ENCODE measurements at regions not wholly inside any gene's neighbourhood (a gene's known extent, or its start where the extent isn't known, plus 50 kb on each side); places are given as distances from the start of the nearest gene placed in this dataset.

DNA sequence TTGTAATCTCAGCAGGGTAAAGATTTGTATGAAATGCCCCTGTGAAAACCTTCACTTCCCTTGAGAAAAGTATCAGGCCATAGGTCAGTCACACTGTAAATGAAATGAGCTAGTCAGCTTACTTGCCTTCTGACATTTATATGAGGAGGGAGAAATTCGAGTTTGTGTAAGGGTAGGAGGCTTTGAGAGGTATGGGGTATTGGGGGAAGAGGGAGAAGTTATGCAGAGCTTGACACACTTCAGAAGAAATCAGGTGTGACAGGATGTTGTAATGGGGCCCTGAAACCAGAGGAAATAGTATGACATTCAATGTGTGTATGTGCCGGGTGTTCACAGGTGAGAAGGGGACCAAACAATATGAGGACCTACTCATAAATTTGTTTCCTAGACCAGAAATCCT lies 64.2 kb upstream of the CCN6 start:
- Histone ChIP-seq H3K79me2 (ENCODE audit: insufficient read depth, low read depth) (no peaks in the 10 kb centered on the region), H3K27ac (no peak overlapping the region), H4K20me1 (ENCODE audit: insufficient read depth) (no peaks in the 10 kb centered on the region), H3K36me3 (ENCODE audit: insufficient read depth) (no peaks in the 10 kb centered on the region), H3K4me2 (no peak overlapping the region), H3K9ac (no peak overlapping the region), H3K27me3 (ENCODE audit: insufficient read depth, low read depth) (no peaks in the 10 kb centered on the region), H2AFZ (ENCODE audit: low read depth) (no peak overlapping the region), H3K4me1 (ENCODE audit: low read depth, poor library complexity, severe bottlenecking) (peaks cover 17% of the 10 kb centered on the region), H3K4me3 (IDR thresholded peaks at IDR 0.05; ENCODE audit: insufficient read depth, low read depth, low read length) (no peak overlapping the region)
- TF ChIP-seq, protein P1, sequence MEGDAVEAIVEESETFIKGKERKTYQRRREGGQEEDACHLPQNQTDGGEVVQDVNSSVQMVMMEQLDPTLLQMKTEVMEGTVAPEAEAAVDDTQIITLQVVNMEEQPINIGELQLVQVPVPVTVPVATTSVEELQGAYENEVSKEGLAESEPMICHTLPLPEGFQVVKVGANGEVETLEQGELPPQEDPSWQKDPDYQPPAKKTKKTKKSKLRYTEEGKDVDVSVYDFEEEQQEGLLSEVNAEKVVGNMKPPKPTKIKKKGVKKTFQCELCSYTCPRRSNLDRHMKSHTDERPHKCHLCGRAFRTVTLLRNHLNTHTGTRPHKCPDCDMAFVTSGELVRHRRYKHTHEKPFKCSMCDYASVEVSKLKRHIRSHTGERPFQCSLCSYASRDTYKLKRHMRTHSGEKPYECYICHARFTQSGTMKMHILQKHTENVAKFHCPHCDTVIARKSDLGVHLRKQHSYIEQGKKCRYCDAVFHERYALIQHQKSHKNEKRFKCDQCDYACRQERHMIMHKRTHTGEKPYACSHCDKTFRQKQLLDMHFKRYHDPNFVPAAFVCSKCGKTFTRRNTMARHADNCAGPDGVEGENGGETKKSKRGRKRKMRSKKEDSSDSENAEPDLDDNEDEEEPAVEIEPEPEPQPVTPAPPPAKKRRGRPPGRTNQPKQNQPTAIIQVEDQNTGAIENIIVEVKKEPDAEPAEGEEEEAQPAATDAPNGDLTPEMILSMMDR (conservative IDR thresholded peaks at IDR 0.05; ENCODE audit: low read depth, low read length) = no peak

GRCh38 chr6:111990214-111990613 lies 63.7 kb upstream of the CCN6 start:
- Histone ChIP-seq H2AFZ (ENCODE audit: low read depth) (no peak overlapping the region), H3K4me3 (IDR thresholded peaks at IDR 0.05; ENCODE audit: insufficient read depth, low read depth, low read length) (no peak overlapping the region), H3K79me2 (ENCODE audit: insufficient read depth, low read depth) (no peaks in the 10 kb centered on the region), H3K9ac (no peak overlapping the region), H3K4me1 (ENCODE audit: low read depth, poor library complexity, severe bottlenecking) (peaks cover 17% of the 10 kb centered on the region), H3K36me3 (ENCODE audit: insufficient read depth) (no peaks in the 10 kb centered on the region), H3K4me2 (no peak overlapping the region), H4K20me1 (ENCODE audit: insufficient read depth) (no peaks in the 10 kb centered on the region), H3K27ac (no peak overlapping the region), H3K27me3 (ENCODE audit: insufficient read depth, low read depth) (no peaks in the 10 kb centered on the region)
- TF ChIP-seq, protein P1 (conservative IDR thresholded peaks at IDR 0.05; ENCODE audit: low read depth, low read length) = no peak

- Histone ChIP-seq H2AFZ (ENCODE audit: low read depth) (no peak overlapping the region), H3K79me2 (ENCODE audit: insufficient read depth, low read depth) (no peaks in the 10 kb centered on the region), H3K27ac (no peak overlapping the region), H3K4me1 (ENCODE audit: low read depth, poor library complexity, severe bottlenecking) (peaks cover 17% of the 10 kb centered on the region), H3K27me3 (ENCODE audit: insufficient read depth, low read depth) (no peaks in the 10 kb centered on the region), H3K36me3 (ENCODE audit: insufficient read depth) (no peaks in the 10 kb centered on the region), H3K9ac (no peak overlapping the region), H4K20me1 (ENCODE audit: insufficient read depth) (no peaks in the 10 kb centered on the region), H3K4me3 (IDR thresholded peaks at IDR 0.05; ENCODE audit: insufficient read depth, low read depth, low read length) (no peak overlapping the region), H3K4me2 (no peak overlapping the region)
- TF ChIP-seq, protein P1 (conservative IDR thresholded peaks at IDR 0.05; ENCODE audit: low read depth, low read length) = no peak
Observed at GRCh38 chr6:111992851-111993250, 61.1 kb upstream of the CCN6 start.

- no peak overlapping the region for H3K4me2 ChIP-seq
- H3K9ac ChIP-seq = no peak overlapping the region
- TF ChIP-seq, protein P1 (conservative IDR thresholded peaks at IDR 0.05; ENCODE audit: low read depth, low read length) = no peak
- H3K4me1 ChIP-seq (ENCODE audit: low read depth, poor library complexity, severe bottlenecking) = peaks cover 17% of the 10 kb centered on the region
- no peak overlapping the region for H2AFZ ChIP-seq (ENCODE audit: low read depth)
- H3K4me3 ChIP-seq (IDR thresholded peaks at IDR 0.05; ENCODE audit: insufficient read depth, low read depth, low read length) = no peak overlapping the region
- H4K20me1 ChIP-seq (ENCODE audit: insufficient read depth) = no peaks in the 10 kb centered on the region
- H3K36me3 ChIP-seq (ENCODE audit: insufficient read depth) = no peaks in the 10 kb centered on the region
- no peak overlapping the region for H3K27ac ChIP-seq
- H3K27me3 ChIP-seq (ENCODE audit: insufficient read depth, low read depth) = no peaks in the 10 kb centered on the region
- H3K79me2 ChIP-seq (ENCODE audit: insufficient read depth, low read depth) = no peaks in the 10 kb centered on the region
Observed at GRCh38 chr6:111993342-111993741, 60.6 kb upstream of the CCN6 start.
